OCI-LY3 (cell line): ENCODE measurements at regions not wholly inside any gene's neighbourhood (a gene's known extent, or its start where the extent isn't known, plus 50 kb on each side); places are given as distances from the start of the nearest gene placed in this dataset.

Experiments used
- CTCF ChIP-seq: fragments of 200-600, 300-600 bp; sonication (generic); IDR thresholded peaks from 2 replicates; pipeline ENCODE4 v1.5.1; 2014; ENCODE audit warnings: antibody characterized with exemption, low read length, low read depth
- EZH2phosphoT487 ChIP-seq: fragments of 200-600 bp; shearing (Covaris generic); IDR thresholded peaks from 2 replicates; pipeline ENCODE4 v1.6.1; 2018; ENCODE audit warnings: antibody characterized with exemption, mixed run types, low read depth

- TF ChIP-seq CTCF (no peak), EZH2phosphoT487 (no peak)
Observed at GRCh38 chr16:58962811-58963210, 228.7 kb upstream of the GOT2 start.
